AG09319 (cell line): ENCODE measurements at regions not wholly inside any gene's neighbourhood (a gene's known extent, or its start where the extent isn't known, plus 50 kb on each side); places are given as distances from the start of the nearest gene placed in this dataset.

Experiments
- DNase-seq: peaks from one replicate; pipeline ENCODE4 v3.0.0-alpha.2; 2010; ENCODE audit warnings: low read depth; ENCODE audit errors: extremely low read depth
- TF ChIP-seq, protein P1 (sequence below): IDR thresholded peaks from 2 replicates; pipeline ENCODE4 v1.5.1; 2011; ENCODE audit warnings: low read depth, mild to moderate bottlenecking, inconsistent platforms, low read length, moderate library complexity

DNA sequence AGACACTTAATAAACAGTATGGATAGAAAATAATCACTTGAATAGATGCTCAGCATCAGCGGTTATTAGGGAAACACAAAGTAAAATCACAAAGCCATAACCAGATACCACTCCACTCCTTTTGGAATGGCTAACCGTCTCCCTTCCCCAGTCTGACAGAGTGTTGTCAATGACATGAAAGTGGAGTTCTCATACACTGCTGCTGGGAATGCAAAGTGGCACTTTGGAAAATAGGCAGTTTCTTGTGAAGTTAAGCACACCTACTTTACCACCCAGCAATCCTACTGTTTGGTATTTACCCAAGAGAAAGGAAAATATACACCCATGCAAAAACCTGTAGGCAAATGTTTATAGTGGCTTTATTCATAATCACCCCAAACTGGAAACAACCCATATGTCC lies 81.0 kb upstream of the KLHL25 start:
- TF ChIP-seq, protein P1, sequence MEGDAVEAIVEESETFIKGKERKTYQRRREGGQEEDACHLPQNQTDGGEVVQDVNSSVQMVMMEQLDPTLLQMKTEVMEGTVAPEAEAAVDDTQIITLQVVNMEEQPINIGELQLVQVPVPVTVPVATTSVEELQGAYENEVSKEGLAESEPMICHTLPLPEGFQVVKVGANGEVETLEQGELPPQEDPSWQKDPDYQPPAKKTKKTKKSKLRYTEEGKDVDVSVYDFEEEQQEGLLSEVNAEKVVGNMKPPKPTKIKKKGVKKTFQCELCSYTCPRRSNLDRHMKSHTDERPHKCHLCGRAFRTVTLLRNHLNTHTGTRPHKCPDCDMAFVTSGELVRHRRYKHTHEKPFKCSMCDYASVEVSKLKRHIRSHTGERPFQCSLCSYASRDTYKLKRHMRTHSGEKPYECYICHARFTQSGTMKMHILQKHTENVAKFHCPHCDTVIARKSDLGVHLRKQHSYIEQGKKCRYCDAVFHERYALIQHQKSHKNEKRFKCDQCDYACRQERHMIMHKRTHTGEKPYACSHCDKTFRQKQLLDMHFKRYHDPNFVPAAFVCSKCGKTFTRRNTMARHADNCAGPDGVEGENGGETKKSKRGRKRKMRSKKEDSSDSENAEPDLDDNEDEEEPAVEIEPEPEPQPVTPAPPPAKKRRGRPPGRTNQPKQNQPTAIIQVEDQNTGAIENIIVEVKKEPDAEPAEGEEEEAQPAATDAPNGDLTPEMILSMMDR: no peak
- DNase-seq: no peak

DNA sequence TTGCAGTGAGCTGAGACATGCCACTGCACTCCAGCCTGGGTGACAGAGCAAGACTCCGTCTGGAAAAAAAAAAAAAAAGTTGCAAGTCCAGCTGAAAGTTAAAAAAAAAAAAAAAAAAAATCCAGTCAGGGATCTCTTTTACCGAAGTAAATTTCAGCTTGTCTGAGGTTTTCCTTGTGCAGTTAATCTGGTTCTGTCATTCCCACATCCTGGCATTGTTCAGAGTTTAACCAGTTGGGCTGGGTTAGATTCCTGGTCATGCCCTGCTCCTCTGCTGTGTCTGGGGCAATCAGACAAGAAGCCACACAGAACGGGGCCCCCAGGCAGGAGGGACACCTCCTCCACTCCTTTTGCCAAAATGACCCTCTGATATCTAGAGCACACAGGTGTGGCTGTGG lies 84.1 kb upstream of the KLHL25 start:
- TF ChIP-seq, protein P1: no peak
- no peak for DNase-seq

DNA sequence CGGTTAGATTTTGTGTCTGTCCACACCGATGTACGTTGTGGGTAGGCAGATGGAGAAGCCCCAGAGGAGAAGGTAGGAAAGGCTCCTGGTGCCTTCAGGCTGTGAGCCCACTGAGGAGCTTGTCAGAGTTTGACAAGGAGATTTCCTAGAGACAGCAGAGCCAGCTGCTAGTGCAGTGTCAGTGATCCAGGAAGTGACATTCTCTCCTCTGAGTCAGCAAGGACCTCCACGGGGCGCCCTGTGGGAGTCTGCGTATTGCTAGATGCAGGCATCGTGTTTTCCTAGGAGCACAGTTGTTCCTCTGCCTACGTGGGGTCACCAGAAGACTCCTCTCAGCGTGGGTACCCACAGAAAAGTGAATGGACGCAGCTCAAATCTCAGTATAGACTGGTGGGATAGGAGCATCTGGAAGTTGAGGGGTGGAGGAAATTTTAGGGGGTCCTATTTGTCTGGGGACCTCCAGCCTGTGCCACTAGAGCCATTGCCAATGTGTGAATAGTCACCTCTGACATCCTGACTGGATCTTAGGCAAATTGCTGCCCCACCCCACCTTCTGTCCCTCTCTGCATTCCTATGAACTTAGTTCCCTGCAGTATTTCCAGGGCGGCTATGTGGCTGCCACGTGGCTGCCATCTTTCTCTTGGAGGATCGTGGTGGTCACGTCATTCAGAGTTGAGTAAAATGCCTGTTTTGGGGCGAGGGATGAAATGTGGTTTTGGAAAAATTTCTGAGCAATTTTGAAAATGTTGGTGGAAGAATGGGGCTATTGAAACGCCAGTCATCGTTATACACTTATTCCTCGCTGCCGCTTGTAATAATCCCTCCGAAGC lies 84.8 kb upstream of the KLHL25 start:
- DNase-seq: no peak
- TF ChIP-seq, protein P1: no peak

DNA sequence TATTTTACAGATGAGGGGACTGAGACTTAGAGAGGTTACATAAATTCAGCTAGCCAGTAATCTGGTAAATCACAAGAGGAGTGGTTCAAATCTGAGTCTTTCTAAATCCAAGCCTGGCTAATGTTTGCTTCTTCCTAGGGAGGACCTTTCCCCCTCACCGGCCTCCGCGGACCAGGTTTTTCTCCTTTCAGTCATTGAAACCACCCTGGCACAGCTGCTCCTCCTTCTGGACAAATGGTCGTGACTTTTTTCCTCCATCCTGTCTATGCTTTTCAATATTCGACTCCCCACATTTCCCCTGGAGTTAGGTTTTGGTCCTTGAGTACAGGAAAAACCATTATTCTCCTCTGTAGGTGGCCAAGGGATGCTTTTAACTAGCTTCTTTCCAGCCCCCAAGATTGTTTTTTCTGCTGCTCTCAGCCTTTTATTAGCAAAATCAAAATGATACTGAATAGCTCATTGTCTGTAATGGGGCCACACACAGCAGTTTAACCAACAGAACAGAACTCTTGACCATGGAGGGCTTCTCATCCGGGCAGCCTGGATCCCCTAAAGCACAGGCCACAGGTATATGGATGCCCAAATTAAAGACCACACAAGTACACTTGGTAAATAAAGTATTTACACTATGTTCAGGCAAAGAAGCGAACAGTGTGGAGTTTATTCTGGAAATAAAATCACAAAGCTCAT lies 85.9 kb upstream of the KLHL25 start:
- no peak for DNase-seq
- TF ChIP-seq, protein P1: no peak

DNA sequence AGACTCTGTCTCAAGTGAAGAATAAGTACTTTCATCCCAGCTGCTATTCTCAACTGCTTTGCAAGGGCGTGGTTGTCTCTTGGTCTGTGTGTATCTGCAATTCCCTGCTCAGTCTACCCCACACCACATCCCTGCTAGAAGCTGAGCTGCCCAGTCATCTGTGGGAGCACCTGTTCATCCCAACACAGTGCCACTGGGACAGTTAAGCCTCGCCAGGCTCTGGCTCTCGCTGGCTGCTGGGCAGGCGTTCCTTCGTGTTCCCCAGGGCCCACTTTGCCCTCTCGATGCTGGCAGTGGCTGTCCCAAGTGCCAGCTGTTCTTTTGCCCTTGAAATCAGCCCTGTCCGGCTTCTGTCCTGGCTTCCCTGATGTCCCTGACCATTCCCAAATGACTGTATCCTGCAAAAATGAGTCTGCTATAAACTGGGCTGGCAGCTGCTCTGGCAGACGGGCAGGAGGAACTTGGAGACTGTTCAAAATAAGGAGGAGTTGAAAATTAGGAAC lies 91.6 kb upstream of the KLHL25 start:
- TF ChIP-seq, protein P1: no peak
- DNase-seq: no peak

DNA sequence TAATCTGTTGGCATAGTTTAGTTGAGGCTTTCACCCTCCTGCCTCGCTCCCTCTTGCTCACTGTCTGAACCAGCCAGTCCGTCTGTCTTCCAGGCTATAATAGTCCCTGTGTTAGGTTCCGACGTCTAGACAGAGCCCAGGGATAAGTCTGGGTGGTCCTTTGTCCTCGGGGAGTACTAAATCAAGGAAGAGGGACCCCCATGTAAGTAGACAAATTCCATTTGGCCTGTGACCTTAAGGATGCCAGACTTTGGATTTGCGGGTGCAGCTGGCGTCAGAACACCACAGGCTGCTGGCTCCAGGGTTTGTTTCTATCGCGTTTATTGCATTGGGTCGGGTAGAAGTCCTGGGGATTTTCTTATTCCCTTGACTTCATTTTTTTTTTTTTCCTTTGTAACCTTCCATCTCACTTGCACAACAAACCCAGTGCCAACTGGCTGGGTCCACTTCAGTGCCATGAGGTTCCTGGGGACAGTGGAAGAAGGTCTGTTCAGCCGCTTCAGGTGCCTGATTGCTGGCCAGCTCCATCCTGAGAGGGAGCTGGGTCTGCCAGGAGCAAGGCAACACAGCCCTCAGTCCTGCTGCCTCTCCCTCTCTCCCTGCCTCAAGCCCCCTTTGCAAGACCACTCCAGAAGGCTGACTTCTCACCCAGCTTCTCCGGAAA lies 95.4 kb upstream of the KLHL25 start:
- TF ChIP-seq, protein P1: no peak

DNA sequence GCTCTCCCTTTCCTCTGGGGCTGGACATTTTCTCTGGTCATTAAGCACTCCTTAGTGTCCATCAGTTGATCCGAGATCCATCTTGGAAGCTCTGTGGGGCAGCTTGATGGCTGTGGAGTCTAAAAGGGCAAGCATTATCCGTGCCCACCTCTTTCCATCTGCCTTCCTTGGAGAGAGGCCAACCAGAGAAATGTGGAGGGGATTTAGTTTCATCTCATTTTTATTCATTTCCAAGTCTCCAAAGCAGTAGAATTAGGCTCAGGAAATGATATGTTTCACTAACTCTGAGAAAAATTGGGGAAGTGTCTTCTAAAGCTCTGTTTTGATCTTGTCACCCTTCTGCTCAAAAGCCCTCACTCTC lies 95.9 kb upstream of the KLHL25 start:
- no peak for DNase-seq
- TF ChIP-seq, protein P1: no peak

More for the DNA sequence above, 95.4 kb upstream of the KLHL25 start:
- DNase-seq: no peak
